Mesenteric fat pad (tissue), 1 donor: ENCODE measurements at regions not wholly inside any gene's neighbourhood (a gene's known extent, or its start where the extent isn't known, plus 50 kb on each side); places are given as distances from the start of the nearest gene placed in this dataset.

Source experiments
- DNase-seq: peaks from one replicate; pipeline ENCODE4 v3.0.0-alpha.2; 2020; ENCODE audit warnings: low spot score
- donor health status: DM: yes; HTN: yes; CAD: no.

DNA sequence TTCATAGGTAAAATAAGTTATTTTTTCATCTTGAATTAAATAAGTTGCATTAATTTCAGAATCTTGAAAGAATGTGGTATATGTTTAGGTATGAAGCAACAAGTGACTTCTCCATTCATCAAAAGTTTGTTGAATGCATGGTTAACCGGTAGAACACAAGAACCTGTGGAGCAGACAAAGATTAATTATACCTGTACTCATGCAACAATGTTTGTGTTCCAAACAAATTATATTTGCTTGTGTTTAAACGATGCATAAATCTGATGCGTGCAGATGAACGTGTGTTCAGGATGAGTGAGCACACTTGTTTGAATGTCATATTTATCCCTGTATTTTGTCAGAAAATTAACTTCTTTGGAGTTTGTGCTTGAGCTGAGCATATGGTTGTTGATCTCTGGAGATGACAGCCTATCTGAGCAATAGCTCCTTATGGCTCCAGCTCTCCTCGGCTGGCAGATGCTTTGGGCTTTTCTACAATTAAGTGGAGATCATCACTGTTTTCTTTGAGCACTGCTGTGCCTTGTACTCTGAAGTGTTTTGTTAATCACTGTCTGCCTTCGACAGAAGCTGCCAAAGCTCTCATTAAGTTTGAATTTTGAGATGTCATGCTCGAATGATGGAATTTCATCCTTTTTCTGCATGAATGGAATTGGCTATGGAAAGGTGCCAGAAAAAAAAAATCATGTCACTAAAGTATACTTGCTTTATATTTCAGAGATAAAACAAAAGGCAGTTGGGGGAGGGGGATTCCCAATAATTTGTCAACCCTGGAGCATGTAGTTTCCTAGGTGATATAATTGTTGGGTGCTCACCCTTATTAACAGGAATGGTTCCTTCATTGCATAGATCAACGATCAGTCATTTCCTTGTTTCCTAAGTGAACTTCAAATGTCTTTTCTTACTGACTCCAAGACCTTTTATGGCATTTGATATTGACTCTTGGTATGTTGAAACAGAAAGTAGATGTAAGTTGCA lies 502.5 kb upstream of the ARRDC3 start:
- DNase-seq: no peak

DNA sequence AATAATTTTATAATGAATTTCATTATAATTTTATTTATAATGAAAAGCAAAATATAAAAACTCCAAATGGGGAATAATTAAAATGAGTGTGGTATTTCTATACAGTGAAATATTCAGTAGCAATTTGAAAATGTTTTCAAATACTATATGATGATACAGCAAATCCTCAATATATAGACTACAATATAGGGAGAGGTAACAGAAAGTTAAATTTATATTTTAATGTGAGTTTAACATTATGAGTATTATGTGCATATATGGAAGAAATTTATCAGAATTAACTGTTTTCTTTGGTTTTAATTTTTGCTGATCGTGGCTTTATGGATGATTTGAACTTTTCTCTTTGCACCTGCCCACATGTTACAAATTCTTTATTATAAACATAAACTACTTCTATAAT lies 500.9 kb upstream of the ARRDC3 start:
- no peak for DNase-seq

DNA sequence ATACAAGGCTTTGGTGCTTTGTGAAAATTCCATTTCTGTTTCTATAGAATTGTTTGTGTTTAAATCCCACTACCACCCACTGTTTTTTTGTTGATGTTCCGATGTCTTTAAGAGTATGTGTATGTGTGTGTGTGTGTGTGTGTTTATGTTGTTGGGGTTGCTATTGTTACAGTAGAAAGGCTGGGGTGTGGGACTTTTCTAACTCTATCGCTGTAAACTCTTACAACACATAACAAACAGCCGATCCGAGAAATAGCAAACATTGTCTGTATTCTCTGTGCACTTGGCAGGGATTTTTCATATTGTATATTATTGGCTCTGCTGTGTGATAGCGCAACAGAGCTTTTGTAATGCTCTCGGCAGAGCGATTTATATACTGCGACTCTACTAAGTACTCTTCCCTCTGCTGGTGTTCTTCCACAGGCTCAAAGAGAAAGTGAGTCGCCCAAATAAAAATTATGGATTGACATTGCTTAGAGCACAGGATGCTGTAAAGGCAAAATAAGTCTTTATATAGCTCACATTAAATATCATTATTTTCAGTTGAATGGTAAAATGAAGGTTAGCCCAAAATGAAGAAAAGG lies 492.2 kb upstream of the ARRDC3 start:
- no peak for DNase-seq

DNA sequence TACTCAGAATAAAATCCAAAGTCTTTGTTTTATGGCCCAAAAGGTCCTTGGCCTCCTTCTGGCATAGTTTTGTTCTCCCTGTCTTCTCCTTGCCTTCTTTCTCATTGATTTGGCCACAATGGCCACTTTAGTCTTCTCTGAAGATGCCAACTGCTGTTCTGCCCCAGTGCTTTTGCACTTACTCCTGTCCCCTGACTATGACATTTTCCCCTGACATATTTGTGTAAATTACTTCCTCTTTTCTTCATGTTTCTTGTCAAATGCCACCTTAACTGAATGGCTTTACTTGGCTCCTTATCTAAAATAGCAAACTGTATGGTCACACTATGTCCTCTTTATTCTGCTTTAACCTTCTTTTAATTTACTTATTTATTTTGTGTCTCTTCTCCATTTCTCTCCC lies 484.7 kb upstream of the ARRDC3 start:
- DNase-seq: no peak

DNA sequence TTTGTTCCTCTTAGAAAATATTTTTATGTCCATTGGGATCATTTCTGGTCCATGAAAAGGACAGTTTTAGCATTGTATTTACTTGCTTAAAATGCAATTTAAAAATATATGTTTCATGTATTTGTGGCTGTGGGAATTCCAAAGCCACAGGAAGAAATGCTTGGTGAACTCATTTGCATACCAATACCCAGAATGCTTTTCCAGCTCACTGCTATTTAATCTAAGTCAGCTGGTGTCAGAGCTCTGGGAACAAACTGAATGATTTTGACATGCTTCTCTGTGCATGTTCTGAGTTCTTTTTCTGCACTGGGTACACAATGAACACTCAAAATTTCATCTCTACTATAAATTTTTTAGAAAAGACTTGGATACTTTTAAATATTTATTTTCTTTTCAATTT lies 482.8 kb upstream of the ARRDC3 start:
- no peak for DNase-seq

DNA sequence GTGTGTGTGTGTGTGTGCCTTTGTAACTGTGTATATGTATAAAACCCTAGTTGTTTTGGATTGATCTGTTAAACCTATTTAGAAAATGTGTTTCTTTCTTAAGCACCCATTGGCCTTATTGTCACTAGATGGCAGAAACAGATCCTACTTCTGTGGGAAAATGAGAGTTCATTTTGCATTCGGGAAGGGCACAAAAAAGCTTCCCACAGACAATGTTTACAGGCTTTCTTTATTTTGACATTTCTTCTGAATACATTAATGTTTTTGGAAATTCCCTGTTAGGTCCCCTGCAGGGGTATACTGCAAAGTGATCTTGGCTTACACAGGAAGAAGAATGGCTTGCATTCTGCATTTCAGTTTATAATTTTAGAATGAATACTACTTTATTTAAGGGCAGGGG lies 481.8 kb upstream of the ARRDC3 start:
- DNase-seq: no peak

DNA sequence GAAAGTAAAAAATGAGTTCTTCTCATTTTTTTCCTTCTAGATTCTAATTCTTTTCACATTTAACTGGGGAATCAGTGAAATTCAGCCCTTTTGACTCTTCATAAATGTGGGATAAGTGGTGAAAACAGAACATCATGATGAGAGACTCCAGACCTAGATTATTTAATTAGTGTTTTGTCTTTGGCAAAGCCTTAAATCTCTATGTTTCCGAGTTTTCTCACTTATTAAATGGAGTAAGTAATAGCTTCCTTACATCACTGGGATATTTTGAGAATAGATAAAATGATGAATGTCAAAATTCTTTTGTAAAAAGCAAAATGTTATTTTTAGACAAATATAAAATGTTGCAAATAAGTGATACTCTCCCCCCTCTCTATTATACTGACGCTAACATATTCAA lies 468.6 kb upstream of the ARRDC3 start:
- no peak for DNase-seq

DNA sequence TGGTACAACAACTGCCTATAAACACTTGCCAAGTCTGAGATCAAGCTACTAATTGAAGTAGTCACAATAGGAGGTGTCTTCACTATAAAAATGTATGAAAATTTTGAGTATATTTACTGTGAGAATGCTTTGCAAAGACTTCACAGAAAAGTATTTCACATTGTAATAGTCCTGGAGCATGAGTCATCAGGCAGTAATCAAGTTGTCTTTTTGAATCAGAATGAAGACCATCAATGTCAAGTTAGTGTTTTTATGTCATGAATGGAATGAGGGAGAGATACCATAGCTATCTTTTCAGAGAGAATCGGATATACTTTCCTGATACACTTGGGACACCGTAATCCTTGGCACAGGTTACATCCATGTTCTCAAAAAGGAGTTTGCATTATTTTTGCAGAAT lies 466.9 kb upstream of the ARRDC3 start:
- DNase-seq: no peak

DNA sequence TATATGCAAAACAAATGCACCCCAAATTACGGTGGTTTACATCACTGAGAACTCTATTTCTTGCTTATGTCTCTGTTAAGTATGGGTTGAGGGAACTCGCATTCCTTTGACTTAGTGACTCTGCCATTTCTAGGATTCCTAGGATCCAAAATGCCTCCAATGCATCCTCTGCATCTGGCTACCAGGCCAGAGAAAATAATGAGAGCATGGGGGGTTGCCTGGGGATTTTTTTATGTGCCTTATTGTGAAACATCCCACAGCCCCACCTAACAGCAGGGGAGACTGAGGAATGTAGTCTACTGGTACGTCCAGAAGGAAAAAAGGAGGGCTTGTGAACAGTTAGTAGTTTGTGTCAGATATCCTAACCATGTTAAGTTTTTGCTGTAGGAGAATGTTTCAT lies 466.0 kb upstream of the ARRDC3 start:
- no peak for DNase-seq

DNA sequence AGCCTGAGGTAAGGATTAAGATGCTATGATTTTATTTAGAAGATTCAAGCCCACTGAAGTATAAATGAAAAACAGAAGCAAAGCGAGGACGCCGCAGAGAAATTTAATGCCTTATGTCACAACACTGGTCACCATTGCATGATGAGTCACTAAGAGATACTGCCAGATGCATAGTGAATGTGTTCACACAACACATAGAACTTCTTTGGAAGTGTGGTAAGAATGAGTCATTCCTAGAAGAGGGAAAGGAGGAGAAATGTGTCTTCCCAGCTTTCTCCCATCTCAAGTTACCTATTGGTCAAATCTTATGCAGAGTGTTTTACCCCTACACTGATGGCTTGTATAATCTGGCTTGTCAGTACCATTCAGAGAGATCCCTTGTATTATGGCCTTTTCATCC lies 465.3 kb upstream of the ARRDC3 start:
- no peak for DNase-seq

DNA sequence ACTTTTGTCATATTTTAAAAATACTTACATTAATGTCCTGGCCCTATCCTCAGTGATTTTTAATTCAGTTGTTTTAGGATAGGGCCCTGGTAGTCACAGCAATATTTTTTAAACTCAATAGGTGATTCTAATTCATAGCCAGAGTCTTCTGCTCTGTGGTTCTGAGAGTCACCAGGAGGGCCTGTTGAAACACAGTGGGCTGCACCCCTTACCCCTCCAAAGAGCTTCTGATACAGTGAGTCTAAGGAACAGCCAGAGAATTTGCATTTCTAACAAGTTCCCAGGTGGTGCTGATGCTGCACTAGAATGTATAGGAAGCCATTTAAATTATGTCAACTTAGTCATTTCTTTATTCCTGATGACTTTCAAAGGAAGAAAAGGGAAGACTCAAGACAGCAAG lies 458.3 kb upstream of the ARRDC3 start:
- no peak for DNase-seq

DNA sequence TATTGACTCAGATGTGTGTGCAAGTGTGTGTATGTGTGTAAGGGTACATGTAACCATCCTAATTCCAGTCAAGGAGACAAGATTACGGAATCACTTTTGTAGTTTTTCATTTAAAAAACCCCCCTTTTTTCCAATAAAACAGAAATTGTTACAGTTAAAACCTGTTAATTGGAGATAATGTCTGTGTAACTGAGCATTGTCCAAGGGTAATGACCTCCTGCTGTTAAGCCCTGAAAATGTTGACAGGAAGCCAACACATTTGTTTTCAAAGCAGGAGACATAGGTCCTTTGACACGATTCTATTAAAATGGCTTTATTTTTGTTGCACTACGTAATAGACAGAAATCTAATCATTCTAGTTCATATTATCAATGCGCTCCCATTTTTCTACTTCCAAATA lies 457.3 kb upstream of the ARRDC3 start:
- DNase-seq: no peak

DNA sequence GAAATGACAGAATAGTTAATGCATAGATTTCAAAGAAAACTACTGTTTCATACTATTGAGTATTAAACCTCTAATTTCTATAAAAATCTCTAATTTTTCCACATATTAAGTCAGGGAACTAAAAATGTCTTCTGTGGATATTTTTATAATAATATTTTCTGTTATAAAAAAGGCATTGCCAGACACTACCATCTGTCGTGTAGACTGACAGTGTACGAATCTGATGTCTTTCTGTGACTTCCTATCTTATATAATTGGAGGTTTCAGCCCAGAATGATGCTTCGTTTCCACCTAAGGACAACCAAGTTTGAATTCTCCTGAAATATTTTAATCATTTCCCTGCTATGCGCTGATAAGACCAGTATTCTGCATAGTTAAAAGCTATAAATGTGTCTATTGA lies 456.6 kb upstream of the ARRDC3 start:
- no peak for DNase-seq

DNA sequence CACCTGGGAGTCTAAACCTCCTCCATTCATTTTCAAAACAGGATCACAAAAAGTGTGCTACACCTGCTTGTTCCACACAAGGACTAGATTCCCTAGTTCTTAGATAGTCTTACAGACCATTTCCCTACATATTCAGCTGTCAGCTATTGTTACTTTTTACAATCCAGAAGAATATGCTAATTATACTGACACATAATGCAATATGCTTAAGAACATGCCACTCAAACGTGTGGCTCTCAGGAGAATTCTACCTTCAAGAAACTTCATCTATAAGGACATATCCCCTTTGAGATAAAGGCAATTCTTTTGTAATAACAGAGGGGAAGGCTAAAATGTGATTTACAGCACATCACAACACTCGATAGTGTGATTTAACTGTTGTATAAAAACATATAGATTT lies 456.1 kb upstream of the ARRDC3 start:
- no peak for DNase-seq

DNA sequence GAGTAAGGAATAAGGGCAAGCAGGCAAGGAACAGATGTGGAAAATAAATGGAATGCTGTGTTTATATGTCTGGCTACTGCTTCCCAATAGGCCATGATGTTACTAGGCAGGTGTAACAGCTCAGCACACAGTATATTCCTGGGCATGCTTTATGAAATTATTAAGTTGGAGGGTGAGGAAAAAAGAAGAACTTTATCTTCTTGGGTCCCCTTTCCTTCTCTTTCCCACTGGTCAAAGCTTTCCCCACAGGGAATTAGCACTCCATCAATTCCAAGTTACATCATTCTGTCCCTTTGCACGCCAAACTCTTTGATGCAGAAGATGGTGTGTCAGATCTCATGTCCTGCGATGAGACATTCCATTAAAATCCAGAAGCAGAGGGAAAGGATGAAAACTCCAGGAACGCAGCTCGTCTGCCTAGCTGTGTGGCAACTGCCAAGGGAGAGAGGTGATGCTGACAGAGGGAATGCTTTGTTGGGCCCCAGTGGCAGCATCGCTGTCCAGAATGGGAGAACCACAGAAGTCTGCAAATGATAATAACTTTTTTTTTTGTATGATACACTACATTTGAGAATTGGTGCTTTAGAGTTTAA lies 447.3 kb upstream of the ARRDC3 start:
- DNase-seq: no peak

DNA sequence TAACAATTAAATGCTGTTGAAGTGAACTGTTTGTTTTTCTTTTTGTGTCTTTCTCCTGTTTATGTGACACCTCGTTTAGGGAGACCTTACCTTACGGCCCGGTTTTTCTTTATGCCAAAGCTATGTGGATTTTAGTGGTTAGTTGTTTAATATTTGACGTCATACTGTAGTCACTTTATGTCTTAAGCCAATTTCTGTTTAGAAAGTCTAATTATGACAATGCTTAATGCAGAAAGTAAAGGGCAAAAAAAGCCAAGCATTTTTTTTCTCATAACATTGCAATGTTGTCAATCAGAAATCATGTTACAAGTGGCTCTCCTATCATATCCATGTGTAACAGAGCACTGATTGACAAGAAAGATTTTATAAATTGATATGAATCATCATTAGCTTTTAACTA lies 442.5 kb upstream of the ARRDC3 start:
- DNase-seq: no peak

DNA sequence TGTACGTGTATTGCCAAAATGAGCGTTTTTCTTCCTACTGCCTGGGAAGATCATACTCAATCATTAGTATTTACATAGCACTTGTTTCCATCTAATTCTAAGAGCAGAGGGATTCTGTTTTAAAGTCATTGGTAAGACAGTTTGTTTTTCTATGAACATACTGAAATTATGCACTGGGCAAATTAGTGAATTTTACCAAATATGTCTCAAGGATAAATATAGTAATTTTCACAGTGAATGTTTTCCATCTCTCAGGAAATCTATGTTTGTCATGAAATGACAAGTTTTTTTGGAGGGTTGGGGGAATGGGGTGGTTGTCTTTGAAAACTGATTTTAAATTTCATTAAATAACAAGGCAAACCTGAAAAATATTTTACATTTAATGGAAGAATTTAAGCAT lies 441.3 kb upstream of the ARRDC3 start:
- no peak for DNase-seq

DNA sequence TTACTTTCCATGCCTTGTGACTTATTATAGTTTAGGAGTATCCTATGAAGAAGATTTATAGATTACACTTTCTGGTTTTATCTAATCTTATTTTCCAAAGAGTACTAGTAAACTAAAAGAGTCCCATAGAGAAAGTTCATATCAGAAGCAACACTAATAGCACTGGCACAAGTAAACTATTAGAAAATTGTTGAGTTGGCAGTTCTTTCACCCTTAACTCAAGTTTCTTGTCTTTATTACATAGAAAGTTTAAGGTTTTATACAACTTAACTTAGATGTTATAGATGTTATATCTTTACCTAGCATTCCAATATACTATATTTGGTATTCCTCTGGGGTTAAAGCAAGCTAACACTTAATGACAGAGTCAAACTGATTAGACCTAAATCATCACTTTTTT lies 437.8 kb upstream of the ARRDC3 start:
- no peak for DNase-seq

DNA sequence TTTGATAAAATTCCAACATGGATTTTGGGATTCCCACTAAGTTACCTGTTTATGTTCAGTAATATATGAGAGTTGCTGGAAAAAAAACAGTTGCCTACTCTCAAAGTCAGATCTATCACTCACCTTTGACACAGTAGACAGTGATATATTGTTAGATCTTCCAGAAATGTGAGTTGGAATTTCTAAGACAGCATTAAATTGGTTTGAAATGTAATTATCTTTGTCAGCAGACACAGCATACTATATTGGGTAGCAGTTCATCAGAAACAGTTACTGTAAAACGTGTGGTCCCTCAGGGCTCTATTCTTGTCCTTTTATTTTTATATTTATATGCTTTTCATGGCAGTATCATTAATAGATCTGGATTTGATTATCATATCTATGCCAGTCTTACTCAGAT lies 433.6 kb upstream of the ARRDC3 start:
- DNase-seq: no peak

DNA sequence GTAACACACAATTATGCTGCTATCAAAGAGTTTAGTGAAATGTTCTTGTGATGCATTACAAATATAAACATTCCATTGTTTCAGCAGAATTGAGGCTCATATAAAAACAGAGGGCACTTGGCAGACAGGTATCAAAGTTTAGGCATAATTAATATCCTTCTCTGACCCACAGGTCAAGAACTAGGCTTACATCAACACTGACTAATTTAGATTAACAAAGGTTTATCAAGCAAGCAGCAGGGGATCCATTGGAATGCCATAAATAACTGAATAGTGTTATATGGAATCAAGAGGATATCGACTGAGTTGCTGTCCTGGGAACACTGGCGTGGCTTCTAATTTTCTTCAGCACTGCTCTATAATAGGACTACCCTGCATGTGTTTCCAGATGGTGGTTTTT lies 414.5 kb upstream of the ARRDC3 start:
- DNase-seq: no peak

DNA sequence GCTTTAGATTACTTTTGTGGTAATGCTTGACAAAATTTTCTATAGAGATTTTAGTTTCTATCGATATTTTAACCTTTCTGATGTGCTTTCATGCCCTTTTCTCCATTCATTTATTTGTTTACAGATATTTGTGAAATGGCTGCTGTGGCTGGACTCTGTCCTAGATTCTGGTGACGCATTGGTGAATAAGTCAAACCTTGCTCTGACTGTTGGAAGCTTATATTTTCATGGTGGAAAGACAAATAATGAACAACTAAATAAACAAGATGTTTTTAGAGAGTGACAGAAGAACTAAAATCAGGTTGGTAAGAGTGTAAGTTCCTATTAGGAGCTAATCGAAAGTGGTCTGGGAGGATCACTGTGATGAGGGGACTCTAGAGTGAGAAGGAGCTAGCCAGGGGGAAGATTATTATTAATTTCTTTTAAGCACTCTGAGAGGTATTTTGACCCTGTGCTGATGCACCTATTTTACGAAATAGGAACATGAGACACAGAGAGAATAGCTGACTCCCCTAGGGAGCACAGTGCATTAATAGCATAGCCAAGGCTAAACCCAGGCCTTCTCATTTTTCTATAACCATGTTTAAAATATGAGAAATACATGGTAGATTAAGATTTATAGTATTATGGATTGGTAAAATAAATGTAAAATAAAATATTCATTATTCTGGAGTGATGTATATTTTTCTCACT lies 411.9 kb upstream of the ARRDC3 start:
- no peak for DNase-seq

DNA sequence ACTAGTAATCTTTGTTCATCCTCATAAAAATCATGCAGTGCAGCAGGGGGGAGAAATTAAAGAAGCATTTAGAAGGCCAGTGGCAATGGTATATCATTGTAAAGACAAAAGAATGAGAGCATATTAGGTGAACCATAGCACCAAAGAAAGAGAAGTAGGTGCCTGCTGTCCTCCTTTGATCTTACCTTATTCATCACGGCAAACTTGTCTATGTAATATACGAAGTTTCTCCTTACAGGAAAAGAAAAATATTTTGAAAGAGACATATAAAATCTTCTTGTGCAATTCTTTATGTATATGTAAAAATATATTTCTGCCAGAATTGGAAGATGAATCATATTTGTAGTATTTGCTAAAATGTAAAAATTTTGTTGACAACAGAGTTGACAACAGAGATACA lies 411.3 kb upstream of the ARRDC3 start:
- DNase-seq: no peak
